ENCODE measurements at regions not wholly inside any gene's neighbourhood (a gene's known extent, or its start where the extent isn't known, plus 50 kb on each side); places are given as distances from the start of the nearest gene placed in this dataset.

DNA sequence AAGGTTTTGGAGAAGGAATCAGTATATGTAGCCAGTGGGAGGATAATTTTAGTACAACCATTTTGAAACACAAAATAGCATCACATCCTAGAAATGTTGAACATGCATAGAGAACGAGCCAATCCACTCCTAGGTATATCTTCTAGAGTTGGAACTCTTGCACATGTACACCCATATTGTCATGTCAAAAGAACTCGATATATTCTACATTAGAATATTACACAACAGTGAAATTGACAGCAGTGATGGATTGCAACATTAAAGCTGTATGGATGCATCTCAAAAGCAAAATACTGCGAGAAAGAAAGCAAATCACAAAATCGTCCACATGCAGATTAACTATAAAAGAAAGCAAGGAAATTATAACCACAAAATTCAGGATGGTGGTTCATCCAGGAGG lies 159.3 kb upstream of the NEBL start:
- Histone ChIP-seq H3K9me2 (ENCODE audit: insufficient read depth, low read length) (no peaks in the 10 kb centered on the region), H3K4me3 (ENCODE audit: low read length) (no peak overlapping the region), H3K27me3 (ENCODE audit: insufficient read depth, low read depth, low read length) (no peaks in the 10 kb centered on the region), H4K20me1 (ENCODE audit: insufficient read depth) (no peaks in the 10 kb centered on the region), H3K36me3 (ENCODE audit: insufficient read depth, low read length) (no peaks in the 10 kb centered on the region), H3K9me3 (ENCODE audit: low read length) (no peaks in the 10 kb centered on the region), H3K9ac (ENCODE audit: low read length) (no peak overlapping the region), H2AFZ (ENCODE audit: low read depth, low read length) (no peak overlapping the region), H3K4me2 (ENCODE audit: low read length) (no peak overlapping the region), H3F3A (ENCODE audit: insufficient read depth, low read length, poor library complexity, severe bottlenecking) (no peaks in the 10 kb centered on the region), H3K79me2 (replicated peaks; ENCODE audit: insufficient read depth, low read length) (no peaks in the 10 kb centered on the region), H3K27ac (ENCODE audit: low read length) (no peak overlapping the region)
- no peak for TF ChIP-seq SMC3 (conservative IDR thresholded peaks at IDR 0.05; ENCODE audit: poor library complexity)

DNA sequence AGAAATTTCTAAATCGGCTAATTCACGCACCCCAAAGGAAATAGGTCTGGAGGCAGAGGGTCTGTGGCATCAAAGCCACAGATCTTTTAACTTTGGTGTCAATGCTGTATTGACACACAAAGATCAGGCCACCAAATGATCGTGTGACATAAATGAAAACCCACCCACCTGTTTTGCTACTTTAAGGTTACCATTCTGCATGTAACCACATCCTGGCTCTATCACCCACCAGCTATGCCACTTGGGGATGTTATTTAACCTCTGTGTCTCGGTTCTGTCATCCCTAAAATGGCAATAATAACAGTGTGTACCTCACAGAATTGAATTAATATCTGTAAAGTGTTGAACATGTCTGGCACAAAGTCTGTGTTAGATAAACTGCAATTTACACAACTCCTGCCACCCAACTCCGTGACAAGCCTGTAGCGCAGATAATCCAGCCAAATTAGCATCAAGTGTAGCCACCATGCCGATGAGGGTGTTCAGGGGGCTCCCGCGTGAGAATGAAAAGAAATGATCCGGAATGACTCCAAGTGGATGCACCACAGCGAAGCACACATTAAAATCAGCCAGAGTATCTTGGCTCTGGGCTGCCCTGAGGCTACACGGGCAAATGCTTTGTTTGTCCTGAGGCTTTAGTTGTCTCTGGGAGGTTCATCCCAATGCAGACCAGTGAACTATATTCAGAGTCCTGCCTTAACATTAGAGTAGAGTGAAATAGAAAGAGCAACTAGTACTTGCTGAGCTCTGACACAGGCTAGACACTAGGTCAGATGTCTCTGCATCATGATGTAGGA lies 158.4 kb upstream of the NEBL start:
- H3K4me3 ChIP-seq (ENCODE audit: low read length): no peak overlapping the region
- no peak overlapping the region for H3K4me2 ChIP-seq (ENCODE audit: low read length)
- no peaks in the 10 kb centered on the region for H3K36me3 ChIP-seq (ENCODE audit: insufficient read depth, low read length)
- H3K27me3 ChIP-seq (ENCODE audit: insufficient read depth, low read depth, low read length): no peaks in the 10 kb centered on the region
- no peak overlapping the region for H2AFZ ChIP-seq (ENCODE audit: low read depth, low read length)
- no peak overlapping the region for H3K27ac ChIP-seq (ENCODE audit: low read length)
- TF ChIP-seq RAD21 (conservative IDR thresholded peaks at IDR 0.05): no peak
- TF ChIP-seq EZH2 (IDR thresholded peaks at IDR 0.05; ENCODE audit: borderline replicate concordance, insufficient read depth, low read length, poor library complexity, severe bottlenecking): no peak
- no peak for TF ChIP-seq MXI1 (conservative IDR thresholded peaks at IDR 0.05; ENCODE audit: poor library complexity, severe bottlenecking)
- no peak for TF ChIP-seq EP300 (conservative IDR thresholded peaks at IDR 0.05; ENCODE audit: poor library complexity, severe bottlenecking)
- TF ChIP-seq TAF1 (IDR thresholded peaks at IDR 0.05; ENCODE audit: low read depth): no peak
- TF ChIP-seq, protein P1, sequence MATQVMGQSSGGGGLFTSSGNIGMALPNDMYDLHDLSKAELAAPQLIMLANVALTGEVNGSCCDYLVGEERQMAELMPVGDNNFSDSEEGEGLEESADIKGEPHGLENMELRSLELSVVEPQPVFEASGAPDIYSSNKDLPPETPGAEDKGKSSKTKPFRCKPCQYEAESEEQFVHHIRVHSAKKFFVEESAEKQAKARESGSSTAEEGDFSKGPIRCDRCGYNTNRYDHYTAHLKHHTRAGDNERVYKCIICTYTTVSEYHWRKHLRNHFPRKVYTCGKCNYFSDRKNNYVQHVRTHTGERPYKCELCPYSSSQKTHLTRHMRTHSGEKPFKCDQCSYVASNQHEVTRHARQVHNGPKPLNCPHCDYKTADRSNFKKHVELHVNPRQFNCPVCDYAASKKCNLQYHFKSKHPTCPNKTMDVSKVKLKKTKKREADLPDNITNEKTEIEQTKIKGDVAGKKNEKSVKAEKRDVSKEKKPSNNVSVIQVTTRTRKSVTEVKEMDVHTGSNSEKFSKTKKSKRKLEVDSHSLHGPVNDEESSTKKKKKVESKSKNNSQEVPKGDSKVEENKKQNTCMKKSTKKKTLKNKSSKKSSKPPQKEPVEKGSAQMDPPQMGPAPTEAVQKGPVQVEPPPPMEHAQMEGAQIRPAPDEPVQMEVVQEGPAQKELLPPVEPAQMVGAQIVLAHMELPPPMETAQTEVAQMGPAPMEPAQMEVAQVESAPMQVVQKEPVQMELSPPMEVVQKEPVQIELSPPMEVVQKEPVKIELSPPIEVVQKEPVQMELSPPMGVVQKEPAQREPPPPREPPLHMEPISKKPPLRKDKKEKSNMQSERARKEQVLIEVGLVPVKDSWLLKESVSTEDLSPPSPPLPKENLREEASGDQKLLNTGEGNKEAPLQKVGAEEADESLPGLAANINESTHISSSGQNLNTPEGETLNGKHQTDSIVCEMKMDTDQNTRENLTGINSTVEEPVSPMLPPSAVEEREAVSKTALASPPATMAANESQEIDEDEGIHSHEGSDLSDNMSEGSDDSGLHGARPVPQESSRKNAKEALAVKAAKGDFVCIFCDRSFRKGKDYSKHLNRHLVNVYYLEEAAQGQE (IDR thresholded peaks at IDR 0.05; ENCODE audit: borderline replicate concordance): no peak
- TF ChIP-seq SMC3 (conservative IDR thresholded peaks at IDR 0.05; ENCODE audit: poor library complexity): no peak
- TF ChIP-seq, protein P2, sequence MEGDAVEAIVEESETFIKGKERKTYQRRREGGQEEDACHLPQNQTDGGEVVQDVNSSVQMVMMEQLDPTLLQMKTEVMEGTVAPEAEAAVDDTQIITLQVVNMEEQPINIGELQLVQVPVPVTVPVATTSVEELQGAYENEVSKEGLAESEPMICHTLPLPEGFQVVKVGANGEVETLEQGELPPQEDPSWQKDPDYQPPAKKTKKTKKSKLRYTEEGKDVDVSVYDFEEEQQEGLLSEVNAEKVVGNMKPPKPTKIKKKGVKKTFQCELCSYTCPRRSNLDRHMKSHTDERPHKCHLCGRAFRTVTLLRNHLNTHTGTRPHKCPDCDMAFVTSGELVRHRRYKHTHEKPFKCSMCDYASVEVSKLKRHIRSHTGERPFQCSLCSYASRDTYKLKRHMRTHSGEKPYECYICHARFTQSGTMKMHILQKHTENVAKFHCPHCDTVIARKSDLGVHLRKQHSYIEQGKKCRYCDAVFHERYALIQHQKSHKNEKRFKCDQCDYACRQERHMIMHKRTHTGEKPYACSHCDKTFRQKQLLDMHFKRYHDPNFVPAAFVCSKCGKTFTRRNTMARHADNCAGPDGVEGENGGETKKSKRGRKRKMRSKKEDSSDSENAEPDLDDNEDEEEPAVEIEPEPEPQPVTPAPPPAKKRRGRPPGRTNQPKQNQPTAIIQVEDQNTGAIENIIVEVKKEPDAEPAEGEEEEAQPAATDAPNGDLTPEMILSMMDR (IDR thresholded peaks at IDR 0.05; ENCODE audit: poor library complexity, severe bottlenecking): no peak
- TF ChIP-seq POLR2AphosphoS5 (IDR thresholded peaks at IDR 0.05): no peak
- no peaks in the 10 kb centered on the region for H3K79me2 ChIP-seq (replicated peaks; ENCODE audit: insufficient read depth, low read length)
- no peak overlapping the region for H3K9ac ChIP-seq (ENCODE audit: low read length)
- H3F3A ChIP-seq (ENCODE audit: insufficient read depth, low read length, poor library complexity, severe bottlenecking): no peaks in the 10 kb centered on the region
- H3K9me3 ChIP-seq (ENCODE audit: low read length): no peaks in the 10 kb centered on the region
- H3K9me2 ChIP-seq (ENCODE audit: insufficient read depth, low read length): no peaks in the 10 kb centered on the region
- H4K20me1 ChIP-seq (ENCODE audit: insufficient read depth): no peaks in the 10 kb centered on the region
